HG03280 (cell line): ENCODE measurements at regions not wholly inside any gene's neighbourhood (a gene's known extent, or its start where the extent isn't known, plus 50 kb on each side); places are given as distances from the start of the nearest gene placed in this dataset.

Source experiments
- ATAC-seq: cut with Tn5 transposase; IDR thresholded peaks from one replicate; pipeline ENCODE4 v1.9.1; 2021; ENCODE audit warnings: mild to moderate bottlenecking, moderate library complexity; ENCODE audit not compliant: unreplicated experiment

DNA sequence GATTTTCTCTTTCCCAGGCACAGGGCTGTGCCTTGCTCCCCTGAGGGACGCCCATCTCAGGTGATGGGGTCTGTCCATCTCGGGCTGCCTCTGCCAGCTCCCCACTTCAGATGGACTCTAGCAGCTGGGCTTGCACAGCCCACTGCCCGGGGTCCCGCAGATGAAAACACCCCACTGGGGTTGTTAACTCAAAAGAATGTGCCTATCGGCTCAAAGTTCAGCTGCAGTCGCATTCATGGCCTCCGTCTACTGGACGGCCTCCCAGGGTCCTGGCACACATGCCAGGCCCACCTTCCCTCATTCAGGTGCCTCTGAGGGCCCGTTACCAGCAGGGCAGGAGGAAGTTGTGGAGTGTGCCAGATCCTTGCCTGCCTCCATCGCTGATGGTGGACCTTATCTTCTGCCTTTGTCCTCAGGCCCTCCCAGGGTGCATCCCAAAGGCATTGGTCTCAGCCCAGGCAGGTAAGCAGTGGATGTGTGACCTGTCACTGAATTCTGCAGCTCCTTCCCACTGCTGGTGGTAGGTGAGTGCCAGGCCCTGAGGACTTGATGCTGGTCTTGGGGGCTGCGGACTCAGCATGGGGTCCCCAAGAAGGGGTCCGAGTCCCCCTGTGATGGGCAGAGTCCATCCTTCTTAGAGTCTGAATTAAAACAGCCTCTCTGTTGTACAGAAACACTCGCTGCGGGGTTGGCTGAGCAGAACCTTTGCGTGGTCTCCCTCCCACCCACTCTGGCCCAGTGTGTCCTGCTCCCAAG lies 324.6 kb upstream of the DIO3 start:
- ATAC-seq = no peak

DNA sequence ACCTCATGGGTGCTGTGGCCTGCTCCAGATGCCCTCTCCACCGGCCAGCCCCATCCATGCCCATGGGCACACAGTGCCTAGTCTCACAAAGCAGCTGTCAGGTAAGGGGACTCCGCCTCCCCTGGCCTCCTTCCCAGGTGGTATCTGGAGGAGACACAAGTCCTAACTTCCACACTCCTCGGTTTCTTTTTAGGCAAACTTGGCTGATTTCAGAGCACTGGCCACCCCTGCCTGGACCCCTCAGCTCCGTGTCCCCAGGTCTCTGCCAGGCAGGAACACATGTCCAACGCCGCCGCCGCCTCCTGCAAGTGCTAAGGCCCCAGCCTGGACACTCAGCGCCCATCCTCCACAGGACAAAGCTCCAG lies 324.1 kb upstream of the DIO3 start:
- no peak for ATAC-seq

DNA sequence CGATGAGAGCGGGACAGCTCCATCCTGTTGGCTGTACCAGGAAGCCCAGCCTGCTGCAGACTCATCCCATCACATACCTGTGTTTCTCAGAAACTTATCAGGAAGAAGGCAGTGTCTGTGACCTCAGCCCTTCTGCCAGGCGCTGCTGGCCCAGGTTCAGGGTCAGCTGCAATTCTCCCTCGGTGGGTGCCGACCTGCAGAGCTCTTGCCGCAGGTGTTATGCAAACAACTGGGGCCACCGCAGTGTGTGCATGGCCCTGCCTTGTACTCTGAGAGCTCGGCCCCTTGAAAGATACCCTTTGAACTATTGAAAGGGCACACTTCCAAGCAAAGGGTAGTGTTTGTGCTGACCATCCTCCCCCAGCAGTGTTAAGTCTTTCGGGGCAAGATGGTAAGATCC lies 322.2 kb upstream of the DIO3 start:
- no peak for ATAC-seq

DNA sequence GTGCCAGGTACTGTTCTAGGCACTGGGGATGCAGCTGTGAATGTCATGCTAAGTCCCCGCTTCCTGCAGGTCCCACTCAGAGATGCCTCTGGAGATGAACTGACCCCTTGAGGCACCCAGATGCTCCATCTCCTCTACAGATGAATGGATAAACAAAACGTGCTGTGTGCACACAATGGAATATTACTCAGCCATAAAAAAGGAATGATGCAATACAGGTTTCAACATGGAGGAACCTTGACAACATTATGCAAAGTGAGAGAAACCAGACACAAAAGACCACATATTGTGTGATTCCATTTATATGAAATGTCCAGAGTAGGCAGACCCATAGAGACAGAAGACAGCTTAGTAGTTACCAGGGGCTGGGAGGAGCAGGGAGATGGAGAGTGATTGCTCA lies 320.1 kb upstream of the DIO3 start:
- ATAC-seq = no peak

DNA sequence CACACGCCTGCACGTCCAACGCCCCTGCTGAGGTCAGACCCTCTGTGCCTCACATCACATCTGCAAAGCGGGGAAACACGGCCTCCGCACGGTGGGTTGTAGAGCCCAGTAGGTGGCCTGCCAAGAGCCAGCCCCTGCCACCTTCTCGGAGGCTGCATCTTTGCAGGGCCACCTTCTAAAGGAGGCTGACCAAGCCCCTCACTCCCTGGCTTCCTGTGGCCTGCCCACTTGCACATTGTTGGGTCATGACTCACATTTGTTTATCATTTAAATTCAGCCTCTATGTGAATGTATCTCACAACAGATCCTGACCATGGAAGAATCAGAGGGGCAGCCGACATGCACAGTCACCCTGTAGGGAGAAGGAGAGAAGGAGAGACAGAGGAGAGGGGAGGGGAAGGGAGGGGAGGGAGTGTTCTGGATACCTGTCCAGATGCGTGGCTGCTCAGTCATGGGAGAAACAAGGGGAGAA lies 319.5 kb upstream of the DIO3 start:
- ATAC-seq = no peak

GRCh38 chr14:101242442-101243385 lies 318.6 kb upstream of the DIO3 start:
- no peak for ATAC-seq

DNA sequence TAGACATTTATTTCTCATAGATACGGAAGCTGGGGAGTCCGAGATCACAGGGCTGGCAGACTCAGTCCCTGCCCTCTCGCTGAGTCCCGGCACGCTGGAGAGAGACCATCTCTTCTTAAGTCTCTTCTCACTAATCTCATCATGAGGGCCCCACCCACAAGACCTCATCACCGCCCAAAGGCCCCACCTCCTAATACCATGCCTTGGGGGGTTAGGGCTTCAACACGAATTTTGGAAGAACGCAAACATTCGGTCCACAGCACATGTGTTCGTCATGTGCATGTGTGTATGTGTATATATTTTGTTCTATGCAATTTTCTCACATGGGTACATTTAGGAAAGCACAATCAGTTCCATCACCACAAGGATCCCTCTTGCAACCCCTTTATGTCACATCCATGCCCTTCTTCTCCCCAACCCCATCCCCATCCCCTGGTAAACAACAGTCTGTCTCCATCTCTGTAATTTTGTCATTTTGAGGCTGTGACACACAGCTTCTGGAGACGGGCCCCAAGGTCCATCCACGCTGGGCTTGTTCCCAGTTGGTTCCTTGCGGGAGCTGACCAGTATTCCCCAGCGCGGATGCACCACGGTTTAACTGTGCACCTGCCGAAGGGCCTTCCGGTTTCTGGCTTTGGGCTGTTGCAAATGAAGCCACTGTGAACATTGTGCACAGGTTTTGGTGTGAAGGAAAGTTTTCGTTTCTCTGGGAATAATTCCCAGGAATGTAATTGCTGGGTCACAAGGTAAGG lies 317.5 kb upstream of the DIO3 start:
- no peak for ATAC-seq

GRCh38 chr14:101246894-101247841 lies 314.1 kb upstream of the DIO3 start:
- ATAC-seq = no peak

GRCh38 chr14:101247842-101248725 lies 313.2 kb upstream of the DIO3 start:
- no peak for ATAC-seq

GRCh38 chr14:101248840-101249675 lies 312.2 kb upstream of the DIO3 start:
- ATAC-seq = no peak

GRCh38 chr14:101249676-101250036 lies 311.6 kb upstream of the DIO3 start:
- ATAC-seq = no peak

- no peak for ATAC-seq
These were observed 310.9 kb upstream of the DIO3 start for GRCh38 chr14:101250336-101250947.

DNA sequence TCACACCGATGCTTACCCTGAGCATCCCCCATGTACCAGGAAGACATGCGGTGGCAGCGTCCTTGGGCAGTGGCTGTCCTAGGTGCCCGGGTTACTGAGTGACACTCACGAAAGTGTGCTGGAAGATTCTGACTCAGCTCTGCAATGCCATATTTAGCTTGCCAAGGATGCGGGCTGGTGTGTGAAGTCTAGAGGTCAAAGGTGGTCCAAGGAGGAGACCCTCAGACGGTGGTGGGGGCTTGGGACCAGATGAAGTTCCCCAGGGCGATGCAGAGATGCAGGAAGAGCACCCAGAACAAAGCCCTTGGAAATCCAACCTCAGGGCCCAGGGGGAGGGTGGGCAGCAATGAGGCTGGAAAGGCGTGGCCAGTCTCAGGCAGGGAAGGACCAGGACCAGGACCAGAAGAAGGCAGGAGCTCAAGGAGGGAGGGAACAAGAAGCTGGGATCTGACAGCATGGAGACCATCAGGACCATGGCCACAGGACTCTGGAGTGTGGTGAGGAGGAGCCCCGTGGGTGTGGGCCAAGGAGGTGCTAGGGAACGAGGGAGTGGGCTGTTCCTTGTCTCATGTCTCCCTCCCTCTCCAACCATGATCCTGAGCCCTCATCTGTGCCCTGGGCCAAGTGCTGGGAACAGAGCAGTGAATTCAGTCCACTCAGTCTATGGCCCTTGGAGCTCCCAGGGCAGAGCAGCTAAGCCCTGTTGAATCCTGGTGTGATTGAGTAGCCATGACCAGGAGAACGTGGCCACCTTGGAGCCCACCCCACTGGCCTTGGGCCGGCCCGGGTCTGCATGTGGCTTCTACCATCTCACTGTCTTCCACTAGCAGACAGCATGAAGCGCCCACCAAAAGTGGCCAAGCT lies 310.1 kb upstream of the DIO3 start:
- ATAC-seq = no peak

GRCh38 chr14:101251812-101252442 lies 309.4 kb upstream of the DIO3 start:
- ATAC-seq = no peak

DNA sequence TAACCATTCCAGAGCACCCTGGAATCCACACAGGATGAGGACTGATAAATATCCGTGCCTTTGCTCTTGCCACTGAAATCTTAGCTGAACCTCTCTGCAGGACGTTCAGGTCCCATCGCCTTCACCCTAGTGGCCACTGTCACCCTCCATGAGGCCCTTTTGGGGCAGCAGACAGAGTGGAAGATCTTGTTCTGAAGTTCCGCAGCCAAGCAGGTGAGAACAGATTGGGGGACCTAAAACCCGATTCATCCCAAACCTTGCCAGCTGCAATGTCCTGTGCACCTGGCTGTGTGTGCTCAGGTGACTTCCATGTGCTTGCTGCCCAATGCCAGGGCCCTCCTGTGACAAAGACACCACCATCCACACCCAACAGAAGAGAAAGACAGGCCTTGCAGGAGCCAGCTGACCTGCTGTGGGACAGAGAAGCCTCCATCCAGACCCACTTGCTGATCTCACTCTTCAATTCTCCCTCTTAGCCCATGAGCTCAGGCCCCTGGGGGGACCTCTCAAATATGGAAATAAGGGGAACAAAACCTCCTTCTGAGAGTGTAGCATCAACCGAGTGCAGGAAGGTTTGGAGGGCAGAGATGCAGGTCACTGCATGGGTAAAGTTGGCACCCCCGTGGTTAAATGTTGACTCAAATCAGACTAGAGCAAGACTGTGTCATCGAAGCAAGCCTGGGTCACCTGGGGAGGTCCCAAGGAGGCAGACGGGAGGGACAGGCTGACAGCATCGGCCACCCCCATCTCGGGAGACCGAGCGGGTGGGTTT lies 308.7 kb upstream of the DIO3 start:
- ATAC-seq = no peak

- ATAC-seq = no peak
These were observed 307.3 kb upstream of the DIO3 start for GRCh38 chr14:101253948-101254347.
